IPS-NIHi7 (cell line): ENCODE measurements at regions not wholly inside any gene's neighbourhood (a gene's known extent, or its start where the extent isn't known, plus 50 kb on each side); places are given as distances from the start of the nearest gene placed in this dataset.

ENCODE experiments used
- DNase-seq: peaks from one replicate; pipeline ENCODE4 v3.0.0; 2012; ENCODE audit warnings: mixed read lengths; ENCODE audit errors: extremely low spot score

GRCh38 chr3:132236701-132237651, 80.2 kb upstream of the ACP3 start:
- no peak for DNase-seq

- no peak for DNase-seq
These were observed 79.6 kb upstream of the ACP3 start for GRCh38 chr3:132237652-132238032.

GRCh38 chr3:132239587-132239986, 77.6 kb upstream of the ACP3 start:
- no peak for DNase-seq

- DNase-seq = no peak
These were observed 75.3 kb upstream of the ACP3 start for GRCh38 chr3:132241776-132242514.

- no peak for DNase-seq
These were observed 74.4 kb upstream of the ACP3 start for GRCh38 chr3:132242790-132243189.

- no peak for DNase-seq
These were observed 71.6 kb upstream of the ACP3 start for GRCh38 chr3:132245552-132246142.

GRCh38 chr3:132246212-132246611, 71.0 kb upstream of the ACP3 start:
- no peak for DNase-seq

GRCh38 chr3:132247211-132247610, 70.0 kb upstream of the ACP3 start:
- DNase-seq = no peak

GRCh38 chr3:132248490-132248889, 68.7 kb upstream of the ACP3 start:
- DNase-seq = no peak

GRCh38 chr3:132253262-132253878, 63.8 kb upstream of the ACP3 start:
- DNase-seq = peak; percentile 55

GRCh38 chr3:132254076-132254755, 63.0 kb upstream of the ACP3 start:
- no peak for DNase-seq

- DNase-seq = no peak
These were observed 62.0 kb upstream of the ACP3 start for GRCh38 chr3:132255041-132255745.

GRCh38 chr3:132256989-132257388, 60.2 kb upstream of the ACP3 start:
- DNase-seq = peak; percentile 56

- DNase-seq = no peak
These were observed 55.7 kb upstream of the ACP3 start for GRCh38 chr3:132261506-132261905.

- no peak for DNase-seq
These were observed 54.9 kb upstream of the ACP3 start for GRCh38 chr3:132262305-132262704.

GRCh38 chr3:132262956-132263355, 54.3 kb upstream of the ACP3 start:
- DNase-seq = no peak

GRCh38 chr3:132265028-132265427, 52.2 kb upstream of the ACP3 start:
- no peak for DNase-seq

GRCh38 chr3:132265488-132265887, 51.7 kb upstream of the ACP3 start:
- no peak for DNase-seq

- no peak for DNase-seq
These were observed 49.7 kb upstream of the ACP3 start for GRCh38 chr3:132267391-132267993.
